GM18499 (cell line): ENCODE measurements at regions not wholly inside any gene's neighbourhood (a gene's known extent, or its start where the extent isn't known, plus 50 kb on each side); places are given as distances from the start of the nearest gene placed in this dataset.
"Not testable (repeated sequence)": the region's sequence is repeated elsewhere in the genome, so short reads cannot be mapped to it uniquely, and the experiment has no call there.

Source experiments
- ATAC-seq: cut with Tn5 transposase; IDR thresholded peaks from one replicate; pipeline ENCODE4 v1.9.1; 2021; ENCODE audit warnings: moderate number of reproducible peaks; ENCODE audit not compliant: insufficient read depth, unreplicated experiment

- ATAC-seq, result no peak
These were observed 158.6 kb upstream of the ALG10B start for GRCh38 chr12:38157933-38158401.

- no peak for ATAC-seq
These were observed 158.0 kb upstream of the ALG10B start for GRCh38 chr12:38158428-38159091.

GRCh38 chr12:38159092-38159551 lies 157.5 kb upstream of the ALG10B start:
- no peak for ATAC-seq

DNA sequence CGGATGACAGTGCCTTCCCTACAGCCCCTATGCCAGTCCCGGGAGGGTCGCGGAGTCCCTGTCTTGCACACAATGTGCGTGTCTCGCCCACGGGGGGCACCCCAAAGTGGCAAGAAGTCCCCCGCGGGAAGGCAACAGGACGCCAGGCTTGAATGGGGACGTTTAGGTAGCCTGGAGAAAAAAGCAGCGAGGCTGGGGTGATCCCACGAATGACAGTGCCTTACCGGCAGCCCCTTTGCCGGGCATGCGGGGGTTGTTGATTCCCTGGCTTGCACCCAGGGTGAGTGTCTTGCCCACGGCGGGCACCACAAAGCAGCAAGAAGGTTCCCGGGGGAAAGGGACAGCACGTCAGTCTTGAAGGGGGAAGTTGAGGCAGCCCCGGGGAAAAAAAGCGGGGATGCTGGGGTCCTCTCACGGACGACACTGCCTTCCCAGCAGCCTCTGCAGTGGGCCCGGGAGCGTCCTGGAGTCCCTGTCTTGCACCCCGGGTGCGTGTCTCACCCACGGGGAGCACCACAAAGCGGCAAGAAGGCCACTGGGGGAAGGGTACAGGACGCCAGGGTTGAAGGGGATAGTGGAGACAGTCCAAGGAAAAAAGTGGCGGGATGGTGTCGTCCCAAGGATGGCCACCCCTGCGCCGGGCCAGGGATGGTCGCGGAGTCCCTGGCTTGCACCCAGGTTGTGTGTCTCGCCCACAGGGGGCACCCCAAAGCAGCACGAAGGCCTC lies 156.8 kb upstream of the ALG10B start:
- ATAC-seq, result no peak

DNA sequence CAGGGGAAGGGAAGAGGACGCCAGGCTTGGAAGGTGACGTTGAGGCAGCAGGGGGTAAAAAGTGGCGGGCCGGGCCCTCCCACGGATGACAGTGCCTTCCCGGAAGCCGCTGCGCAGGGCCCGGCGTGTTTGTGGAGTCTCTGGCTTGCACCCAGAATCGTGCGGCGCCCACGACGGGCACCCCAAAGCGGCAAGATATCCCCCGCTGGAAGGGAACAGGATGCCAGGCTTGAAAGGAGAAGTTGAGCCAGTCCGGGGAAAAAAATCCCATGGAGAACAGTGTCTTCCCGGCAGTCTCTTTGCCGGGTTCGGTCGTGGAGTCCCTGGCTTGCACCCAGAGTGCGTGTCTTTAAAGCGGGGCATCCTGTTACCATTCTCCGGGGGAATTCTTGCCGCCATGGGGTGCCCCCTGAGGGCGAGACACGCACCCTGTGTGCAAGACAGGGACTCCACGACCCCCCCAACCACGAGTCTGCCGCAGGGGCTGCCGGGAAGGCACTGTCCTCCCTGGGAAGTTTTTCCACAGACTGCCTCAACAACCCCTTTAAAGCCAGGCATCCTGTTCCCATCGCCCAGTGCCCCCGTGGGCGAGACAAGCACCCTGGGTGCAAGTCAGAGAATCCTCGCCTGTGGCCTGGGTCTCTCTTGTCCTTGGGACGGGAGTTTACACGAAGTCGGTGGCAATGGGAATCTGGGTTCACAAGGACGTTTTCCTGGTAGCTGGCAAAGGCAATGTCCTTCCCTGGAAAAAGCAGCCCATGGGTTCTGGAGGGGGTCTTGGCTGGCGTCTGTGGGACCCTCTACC lies 156.1 kb upstream of the ALG10B start:
- no peak for ATAC-seq

DNA sequence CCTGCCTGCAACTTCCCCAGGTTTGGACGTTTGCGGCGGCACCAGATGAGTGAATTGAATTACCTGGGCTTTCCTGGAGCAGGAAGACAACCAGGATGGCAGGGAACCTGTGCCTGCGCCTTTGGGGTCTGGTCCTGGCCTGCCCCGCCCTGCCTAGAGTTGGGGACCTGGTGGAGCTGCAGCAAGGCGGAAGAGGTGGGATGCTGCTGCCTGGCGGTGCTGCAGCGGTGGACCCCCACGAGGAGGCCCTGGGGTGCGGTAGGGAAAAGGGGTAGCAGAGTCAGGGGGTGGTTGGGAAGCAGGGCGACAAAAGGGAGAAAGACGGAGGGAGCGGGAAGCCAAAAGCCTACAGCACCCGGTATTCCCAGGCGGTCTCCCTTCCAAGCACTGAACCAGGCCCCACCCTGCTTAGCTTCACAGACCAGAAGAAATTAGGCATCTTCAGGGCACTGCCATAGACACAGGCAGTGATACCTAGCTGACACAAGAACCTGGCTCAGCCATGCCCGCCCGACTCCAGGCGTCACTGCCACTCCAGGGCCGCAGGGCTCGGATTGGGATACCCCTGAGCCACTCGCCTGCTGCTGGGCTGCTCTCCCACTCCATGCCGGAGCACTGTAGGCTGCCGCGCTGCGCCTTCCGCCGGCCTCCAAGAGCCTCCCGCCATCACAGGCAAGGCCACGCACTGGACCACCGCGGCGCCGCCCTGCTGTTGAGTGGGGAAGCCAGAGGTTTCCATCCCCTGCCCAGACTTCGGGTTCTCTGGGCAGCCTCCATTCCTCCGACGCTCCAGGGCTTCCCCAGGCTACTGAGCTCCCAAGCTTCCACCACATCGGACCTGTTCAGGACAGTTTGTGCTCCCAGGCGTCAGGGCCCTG lies 155.2 kb upstream of the ALG10B start:
- no peak for ATAC-seq

DNA sequence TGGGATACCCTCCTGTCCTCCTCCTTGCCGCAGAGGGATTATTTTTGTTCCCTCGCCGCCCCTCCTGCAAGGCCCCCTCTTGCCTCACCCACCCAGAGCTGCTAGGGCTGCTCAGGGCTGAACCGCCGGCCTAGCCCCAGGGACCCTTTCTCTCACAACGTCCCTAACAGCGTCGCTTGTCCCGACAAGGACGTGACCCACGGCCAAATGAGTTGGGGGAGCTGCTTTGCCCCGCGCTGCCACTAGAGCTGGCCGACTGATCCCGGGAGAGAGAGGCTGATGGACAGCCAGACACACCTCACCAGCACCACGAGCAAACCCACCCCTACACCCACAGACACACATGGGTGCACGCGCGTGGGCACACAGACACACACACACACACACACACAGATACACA lies 154.6 kb upstream of the ALG10B start:
- ATAC-seq, result no peak

GRCh38 chr12:38162708-38163441 lies 153.7 kb upstream of the ALG10B start:
- no peak for ATAC-seq

GRCh38 chr12:38163442-38163801 lies 153.2 kb upstream of the ALG10B start:
- ATAC-seq, result no peak

GRCh38 chr12:38166225-38166624 lies 150.3 kb upstream of the ALG10B start:
- ATAC-seq, result no peak

GRCh38 chr12:38175538-38175937 lies 141.0 kb upstream of the ALG10B start:
- ATAC-seq, result no peak

GRCh38 chr12:38183617-38184016 lies 133.0 kb upstream of the ALG10B start:
- not testable (repeated sequence) for ATAC-seq

- ATAC-seq, result not testable (repeated sequence)
These were observed 119.3 kb upstream of the ALG10B start for GRCh38 chr12:38197286-38197685.

DNA sequence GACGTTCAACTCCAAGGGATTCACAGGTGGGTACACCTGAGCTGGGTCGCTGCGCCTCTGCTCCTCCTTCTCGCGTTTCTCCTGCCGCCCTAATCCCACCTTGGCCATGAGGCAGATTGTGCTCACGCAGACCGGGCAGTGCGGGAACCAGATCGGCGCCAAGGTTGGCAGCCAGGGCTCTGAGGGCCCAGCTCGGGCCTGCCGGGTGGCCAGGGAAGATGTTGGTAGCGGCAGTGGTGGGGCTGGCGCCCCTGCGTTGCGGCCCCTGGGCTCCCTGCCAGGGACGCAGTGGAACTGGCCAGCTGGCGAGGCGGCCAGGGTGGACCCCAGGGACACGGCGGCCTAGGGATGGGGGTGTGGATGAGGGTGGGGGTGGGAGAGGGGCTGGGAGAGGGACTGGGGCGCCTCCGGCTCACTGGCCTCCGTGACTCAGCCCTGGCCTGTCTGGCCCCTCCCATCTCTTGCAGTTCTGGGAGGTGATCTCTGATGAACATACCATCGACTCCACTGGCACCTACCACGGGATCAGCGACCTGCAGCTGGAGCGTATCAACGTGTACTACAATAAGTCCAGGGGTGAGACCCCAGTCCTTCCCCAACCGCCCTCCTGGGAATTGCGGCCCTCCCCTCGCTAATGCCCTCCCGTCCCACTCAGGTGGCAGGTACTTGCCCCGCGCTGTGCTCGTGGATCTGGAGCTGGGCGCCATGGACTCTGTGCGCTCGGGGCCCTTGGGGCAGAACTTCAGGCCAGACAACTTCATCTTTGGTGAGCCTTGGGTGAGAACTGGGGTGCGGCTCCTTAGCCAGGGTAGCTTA lies 114.9 kb upstream of the ALG10B start:
- no peak for ATAC-seq

DNA sequence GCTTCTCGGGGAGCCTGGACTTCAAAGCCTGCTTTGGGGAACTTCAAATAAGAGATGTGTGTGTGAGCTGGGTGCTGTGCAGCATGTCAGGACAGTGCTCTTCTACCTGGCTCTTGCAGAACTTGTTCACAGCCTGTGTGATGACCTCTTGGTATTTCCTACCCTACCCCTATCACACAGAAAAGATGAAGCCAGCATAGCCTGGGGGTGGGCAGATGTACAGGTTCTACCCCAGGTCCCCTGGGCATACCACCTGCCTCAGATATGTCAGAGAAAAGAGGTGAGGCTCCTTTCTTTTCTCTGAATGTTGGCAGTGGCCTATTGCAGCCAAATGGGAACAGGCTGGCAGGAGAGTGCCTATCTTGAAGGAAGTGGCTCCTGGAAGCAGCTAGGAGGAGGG lies 111.7 kb upstream of the ALG10B start:
- ATAC-seq, result no peak

GRCh38 chr12:38222011-38222410 lies 94.6 kb upstream of the ALG10B start:
- ATAC-seq, result no peak

DNA sequence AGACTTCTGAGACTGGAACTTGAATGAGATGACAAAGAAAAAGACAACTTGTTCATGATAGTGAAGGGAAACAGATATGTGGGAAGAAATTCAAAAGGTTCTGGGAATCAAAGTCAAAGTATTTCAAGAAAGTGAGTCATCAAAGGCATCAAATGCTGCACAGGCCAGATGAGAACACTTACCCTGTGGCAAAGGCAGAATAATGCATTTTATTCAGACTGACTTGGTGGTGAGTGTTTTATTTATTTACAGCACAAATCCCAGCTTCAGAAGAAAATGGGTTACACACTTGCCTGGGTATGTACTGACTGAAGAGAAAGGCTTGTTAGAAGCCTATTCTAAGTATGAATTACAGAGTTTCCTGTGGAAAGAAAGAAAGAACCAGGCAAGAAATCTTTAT lies 78.2 kb upstream of the ALG10B start:
- ATAC-seq, result not testable (repeated sequence)

GRCh38 chr12:38253778-38254177 lies 62.8 kb upstream of the ALG10B start:
- no peak for ATAC-seq

GRCh38 chr12:38258411-38258810 lies 58.2 kb upstream of the ALG10B start:
- ATAC-seq, result no peak
